HepG2 (cell line): ENCODE measurements at regions not wholly inside any gene's neighbourhood (a gene's known extent, or its start where the extent isn't known, plus 50 kb on each side); places are given as distances from the start of the nearest gene placed in this dataset.

Source experiments
- ATAC-seq: fragments of 200-7000 bp; cut with Tn5 transposase; 3 replicates; pipeline ENCODE4 v1.9.1; 2020; ENCODE audit warnings: mild to moderate bottlenecking, moderate library complexity
- BruUV-seq: library from RNA; stranded (reverse); fragments of 400-500 nt; replicated peaks from 2 replicates; lab custom pipeline; 2021; lab: Mats Ljungman, UMichigan
- CTCF ChIA-PET: fragments of 300-600 bp; formaldehyde crosslinking; extraction: SDS; loops from one replicate; lab custom pipeline; 2021; ENCODE audit warnings: low total read pairs, inconsistent platforms, low intra/inter-chr PET ratio; lab: Yijun Ruan, JAX
- POLR2A ChIA-PET: fragments of 350-600 bp; sonication (Branson Sonifier 250); formaldehyde crosslinking; loops from one replicate; lab custom pipeline; 2020; ENCODE audit warnings: antibody characterized with exemption, inconsistent platforms; lab: Yijun Ruan, JAX
- DNase-seq: peaks from one replicate; pipeline ENCODE4 v3.0.0-alpha.2; 2015; ENCODE audit warnings: low spot score
- FAIRE-seq: peaks from 3 replicates; lab custom pipeline; 2011; peaks lifted over from hg19 to GRCh38; lab: Jason Lieb, UNC
- H2AFZ ChIP-seq: one replicate; pipeline ENCODE4 v1.6.1; 2011; ENCODE audit warnings: low read length, inconsistent platforms
- H3K27ac ChIP-seq: fragments of 300-600 bp; 3 replicates; pipeline ENCODE4 v1.8.0; 2011; ENCODE audit warnings: mixed run types, mild to moderate bottlenecking, mixed read lengths, low read length, inconsistent platforms; ENCODE audit not compliant: insufficient read depth; ENCODE audit errors: extremely low read length
- H3K27me3 ChIP-seq, 2 experiments: fragments of 200-600 bp in 1 of 2; 2 replicates in 1 of 2; 3 replicates in 1 of 2; pipeline versions ENCODE4 v1.6.0 to v1.8.0; 2011; ENCODE audit warnings: low read length in 2 of 2, mild to moderate bottlenecking in 2 of 2, moderate library complexity in 2 of 2, inconsistent platforms in 1 of 2; ENCODE audit not compliant: insufficient read depth in 2 of 2, control insufficient read depth in 1 of 2
- H3K36me3 ChIP-seq, 2 experiments: fragments of 200-600 bp in 1 of 2; replicated peaks in 1 of 2; 2 replicates in 1 of 2; 3 replicates in 1 of 2; pipeline versions ENCODE4 v1.5.1 to v1.8.0; 2011; ENCODE audit warnings: low read length in 2 of 2, inconsistent platforms in 1 of 2; ENCODE audit not compliant: insufficient read depth in 2 of 2, control insufficient read depth in 1 of 2
- H3K4me1 ChIP-seq: 2 replicates; pipeline ENCODE4 v1.5.1; 2012; ENCODE audit warnings: low read length, inconsistent platforms; ENCODE audit not compliant: insufficient read depth
- H3K4me2 ChIP-seq: 2 replicates; pipeline ENCODE4 v1.6.0; 2011; ENCODE audit warnings: low read depth, low read length, inconsistent platforms
- H3K4me3 ChIP-seq, 3 experiments: fragments of 200-600 bp in 1 of 3; sonication (generic), shearing (Covaris generic) in 1 of 3; replicated peaks in 1 of 3; 2 replicates each; pipeline ENCODE4 v1.5.1; 2011 to 2016; ENCODE audit warnings: low read length in 3 of 3, inconsistent platforms in 2 of 3, low read depth in 2 of 3, mild to moderate bottlenecking in 2 of 3, control low read depth in 1 of 3, mixed read lengths in 1 of 3; ENCODE audit not compliant: insufficient read depth in 1 of 3
- H3K79me2 ChIP-seq: one replicate; pipeline ENCODE4 v1.6.1; 2011; ENCODE audit warnings: low read length, inconsistent platforms; ENCODE audit not compliant: insufficient read depth
- H3K9ac ChIP-seq: 2 replicates; pipeline ENCODE4 v1.6.0; 2011; ENCODE audit warnings: mild to moderate bottlenecking, low read depth, low read length, inconsistent platforms; ENCODE audit not compliant: insufficient read depth
- H3K9me3 ChIP-seq: 2 replicates; pipeline ENCODE4 v1.5.1; 2012; ENCODE audit warnings: mild to moderate bottlenecking, low read length
- H4K20me1 ChIP-seq: 2 replicates; pipeline ENCODE4 v1.6.0; 2011; ENCODE audit warnings: inconsistent platforms, mild to moderate bottlenecking, low read length, moderate library complexity; ENCODE audit not compliant: insufficient read depth
- KMT2B ChIP-seq: IDR thresholded peaks from 2 replicates; pipeline ENCODE4 v1.6.1; 2016; ENCODE audit warnings: missing genetic modification reagents, missing compliant biosample characterization
- RBM22 ChIP-seq: fragments of 200-400 bp; formaldehyde crosslinking; optimal IDR thresholded peaks from 2 replicates; pipeline ENCODE3; 2017; ENCODE audit warnings: mild to moderate bottlenecking, low read length, moderate library complexity
- RFX1 ChIP-seq: fragments of 450-650 bp; IDR thresholded peaks from 2 replicates; pipeline ENCODE4 v1.6.1; 2017
- RNF219 ChIP-seq: sonication (generic); formaldehyde crosslinking; IDR thresholded peaks from 2 replicates; pipeline ENCODE4 v1.5.0; 2020; ENCODE audit warnings: mild to moderate bottlenecking, missing genetic modification reagents
- ZNF160 ChIP-seq: sonication (generic); formaldehyde crosslinking; IDR thresholded peaks from 2 replicates; pipeline ENCODE4 v1.8.0; 2022; ENCODE audit warnings: mild to moderate bottlenecking, inconsistent platforms, missing genetic modification reagents
- ZNF800 ChIP-seq: sonication (generic); formaldehyde crosslinking; IDR thresholded peaks from 2 replicates; pipeline ENCODE4 v1.4.0; 2020; ENCODE audit warnings: missing genetic modification reagents
- WGBS: methylation state at CpG from one replicate; pipeline ENCODE4 v1.1.6; 2017; ENCODE audit warnings: low lambda C conversion rate; 5-methylcytosine and 5-hydroxymethylcytosine counted together
- in situ Hi-C: cut with HindIII; loops from 2 replicates; pipeline ENCODE4 v1.10.0; 2017; ENCODE audit warnings: low pct_unique_long_range_greater_than_20kb; ENCODE audit not compliant: extremely low pct_ligation_motif_present
- intact Hi-C: fragments of 100-400 bp; cut with micrococcal nuclease; formaldehyde crosslinking; loops from one replicate; pipeline ENCODE4 v1.10.0; 2022; ENCODE audit not compliant: unreplicated experiment

GRCh38 chr3:18739099-18739433 is 313.9 kb upstream of the SATB1 start:
- ATAC-seq = no peak
- Histone ChIP-seq H2AFZ (no peak overlapping the region), H3K4me2 (no peak overlapping the region), H3K36me3 (no peaks in the 10 kb centered on the region), H3K4me1 (no peaks in the 10 kb centered on the region), H3K9ac (no peak overlapping the region), H3K9me3 (no peaks in the 10 kb centered on the region), H4K20me1 (no peaks in the 10 kb centered on the region), H3K79me2 (no peaks in the 10 kb centered on the region), H3K4me3 (no peak overlapping the region), H3K27ac (no peak overlapping the region), H3K27me3 (no peaks in the 10 kb centered on the region)
- TF ChIP-seq KMT2B (CRISPR knock-in tag) = no peak
- TF ChIP-seq RBM22 = no peak
- no peak for TF ChIP-seq RFX1
- 0% methylated on average over 3 of the region's 3 CpGs for WGBS
- FAIRE-seq = no peak
- ChIA-PET POLR2A (no interaction called here), CTCF (no interaction called here)
- intact Hi-C loops (no loop called here), in situ Hi-C loops (no loop called here)
- no TSS peak for BruUV-seq
- no peak for DNase-seq

- 0% methylated on average over 1 of the region's 1 CpG for WGBS
- BruUV-seq = no TSS peak
- H3K9ac ChIP-seq = no peak overlapping the region
Measured at GRCh38 chr3:18738393-18739098, 313.4 kb upstream of the SATB1 start.

More at GRCh38 chr3:18738393-18739098, 313.4 kb upstream of the SATB1 start:
- ATAC-seq (no peak), DNase-seq (no peak), FAIRE-seq (no peak)
- no peak overlapping the region for H3K4me2 ChIP-seq
- TF ChIP-seq ZNF160 (CRISPR knock-in tag) = no peak
- no peak for TF ChIP-seq ZNF800 (CRISPR knock-in tag)
- no peak for TF ChIP-seq RNF219 (CRISPR knock-in tag)
- no peaks in the 10 kb centered on the region for H3K4me1 ChIP-seq
- POLR2A ChIA-PET = no interaction called here
- H3K9me3 ChIP-seq = no peaks in the 10 kb centered on the region
- no peak overlapping the region for H3K27ac ChIP-seq
- no peaks in the 10 kb centered on the region for H3K27me3 ChIP-seq
- H3K79me2 ChIP-seq = no peaks in the 10 kb centered on the region
- intact Hi-C loops (no loop called here), in situ Hi-C loops (no loop called here)
- CTCF ChIA-PET = no interaction called here
- H2AFZ ChIP-seq = no peak overlapping the region
- H3K4me3 ChIP-seq = no peak overlapping the region
- H3K36me3 ChIP-seq = no peaks in the 10 kb centered on the region
- H4K20me1 ChIP-seq = no peaks in the 10 kb centered on the region
